Panc1 (cell line): ENCODE measurements at regions not wholly inside any gene's neighbourhood (a gene's known extent, or its start where the extent isn't known, plus 50 kb on each side); places are given as distances from the start of the nearest gene placed in this dataset.

Experiments used
- CTCF ChIP-seq: fragments of 450-650 bp; IDR thresholded peaks from 2 replicates; pipeline ENCODE4 v1.5.1; 2017; ENCODE audit warnings: mild to moderate bottlenecking
- POLR2AphosphoS5 ChIP-seq: IDR thresholded peaks from 2 replicates; pipeline ENCODE4 v1.6.1; 2012; ENCODE audit warnings: mild to moderate bottlenecking, low read depth, low read length, moderate library complexity
- REST ChIP-seq, 2 experiments: IDR thresholded peaks; 2 replicates each; pipeline ENCODE4 v1.6.1; 2011 to 2012; ENCODE audit warnings: low read depth in 2 of 2, control low read depth in 1 of 2, low read length in 1 of 2, mild to moderate bottlenecking in 1 of 2, moderate library complexity in 1 of 2; ENCODE audit not compliant: insufficient read depth in 1 of 2
- SIN3A ChIP-seq: IDR thresholded peaks from 2 replicates; pipeline ENCODE4 v1.6.1; 2012; ENCODE audit warnings: low read depth, mild to moderate bottlenecking, low read length, moderate library complexity, borderline replicate concordance; ENCODE audit not compliant: insufficient read depth
- TCF7L2 ChIP-seq: IDR thresholded peaks from 2 replicates; pipeline ENCODE4 v1.6.1; 2011; ENCODE audit warnings: mild to moderate bottlenecking, low read depth, low read length, inconsistent platforms

- TF ChIP-seq CTCF = no peak
- TF ChIP-seq SIN3A = no peak
- no peak for TF ChIP-seq POLR2AphosphoS5
- no peak for TF ChIP-seq REST (IDR thresholded peaks at IDR 0.05; ENCODE audit: insufficient read depth in 1 of 2, low read depth in 2 of 2, low read length in 1 of 2)
- no peak for TF ChIP-seq TCF7L2
Observed at GRCh38 chr17:31754239-31754945, 104.7 kb downstream of the COPRS start.
